Hepatocyte (in vitro differentiated cells): ENCODE measurements at regions not wholly inside any gene's neighbourhood (a gene's known extent, or its start where the extent isn't known, plus 50 kb on each side); places are given as distances from the start of the nearest gene placed in this dataset.

Source experiments
- EZH2 ChIP-seq: fragments of 200-600 bp; sonication (generic); IDR thresholded peaks from 2 replicates; pipeline ENCODE4 v1.6.1; 2016; ENCODE audit warnings: antibody characterized with exemption, mild to moderate bottlenecking, borderline replicate concordance
- EZH2phosphoT487 ChIP-seq: fragments of 200-600 bp; sonication (generic); IDR thresholded peaks from one replicate; pipeline ENCODE4 v1.6.1; 2018; ENCODE audit warnings: antibody characterized with exemption, mild to moderate bottlenecking, low read depth, moderate library complexity; ENCODE audit not compliant: unreplicated experiment, severe bottlenecking
- TF ChIP-seq, protein P1 (sequence below): fragments of 200-600 bp; sonication (generic); IDR thresholded peaks from 2 replicates; pipeline ENCODE4 v1.5.1; 2016; ENCODE audit warnings: antibody characterized with exemption, mild to moderate bottlenecking; ENCODE audit not compliant: poor library complexity

DNA sequence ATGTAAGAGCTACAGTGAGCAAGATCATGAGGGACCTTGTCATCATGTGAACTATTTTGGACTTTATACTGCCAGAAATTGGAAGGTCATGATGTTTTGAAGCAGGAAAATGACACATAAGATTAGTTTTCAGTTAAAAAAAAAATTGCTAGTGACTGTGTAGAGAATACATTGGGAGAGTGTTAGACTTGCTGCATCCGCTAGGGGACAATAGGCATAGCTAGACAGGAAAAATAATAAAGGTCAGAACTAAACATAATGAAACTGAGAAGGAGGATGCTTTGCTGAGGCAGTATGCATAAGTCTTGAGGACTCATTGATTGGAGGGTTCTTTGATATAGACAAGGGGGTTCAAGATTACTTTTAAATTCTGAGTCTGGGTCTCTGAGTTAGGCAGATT is 275.8 kb upstream of the KCNH8 start:
- TF ChIP-seq, protein P1, sequence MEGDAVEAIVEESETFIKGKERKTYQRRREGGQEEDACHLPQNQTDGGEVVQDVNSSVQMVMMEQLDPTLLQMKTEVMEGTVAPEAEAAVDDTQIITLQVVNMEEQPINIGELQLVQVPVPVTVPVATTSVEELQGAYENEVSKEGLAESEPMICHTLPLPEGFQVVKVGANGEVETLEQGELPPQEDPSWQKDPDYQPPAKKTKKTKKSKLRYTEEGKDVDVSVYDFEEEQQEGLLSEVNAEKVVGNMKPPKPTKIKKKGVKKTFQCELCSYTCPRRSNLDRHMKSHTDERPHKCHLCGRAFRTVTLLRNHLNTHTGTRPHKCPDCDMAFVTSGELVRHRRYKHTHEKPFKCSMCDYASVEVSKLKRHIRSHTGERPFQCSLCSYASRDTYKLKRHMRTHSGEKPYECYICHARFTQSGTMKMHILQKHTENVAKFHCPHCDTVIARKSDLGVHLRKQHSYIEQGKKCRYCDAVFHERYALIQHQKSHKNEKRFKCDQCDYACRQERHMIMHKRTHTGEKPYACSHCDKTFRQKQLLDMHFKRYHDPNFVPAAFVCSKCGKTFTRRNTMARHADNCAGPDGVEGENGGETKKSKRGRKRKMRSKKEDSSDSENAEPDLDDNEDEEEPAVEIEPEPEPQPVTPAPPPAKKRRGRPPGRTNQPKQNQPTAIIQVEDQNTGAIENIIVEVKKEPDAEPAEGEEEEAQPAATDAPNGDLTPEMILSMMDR = no peak
- TF ChIP-seq EZH2 (no peak), EZH2phosphoT487 (no peak)
